NCI-H524 (cell line): ENCODE measurements at regions not wholly inside any gene's neighbourhood (a gene's known extent, or its start where the extent isn't known, plus 50 kb on each side); places are given as distances from the start of the nearest gene placed in this dataset.
A peak's percentile ranks its signal among the peaks of the same experiment; 100 is the strongest.

Experiments
- DNase-seq, 2 experiments: peaks; one replicate each; lab custom pipeline; 2025; lab: John Stamatoyannopoulos, UW

DNA sequence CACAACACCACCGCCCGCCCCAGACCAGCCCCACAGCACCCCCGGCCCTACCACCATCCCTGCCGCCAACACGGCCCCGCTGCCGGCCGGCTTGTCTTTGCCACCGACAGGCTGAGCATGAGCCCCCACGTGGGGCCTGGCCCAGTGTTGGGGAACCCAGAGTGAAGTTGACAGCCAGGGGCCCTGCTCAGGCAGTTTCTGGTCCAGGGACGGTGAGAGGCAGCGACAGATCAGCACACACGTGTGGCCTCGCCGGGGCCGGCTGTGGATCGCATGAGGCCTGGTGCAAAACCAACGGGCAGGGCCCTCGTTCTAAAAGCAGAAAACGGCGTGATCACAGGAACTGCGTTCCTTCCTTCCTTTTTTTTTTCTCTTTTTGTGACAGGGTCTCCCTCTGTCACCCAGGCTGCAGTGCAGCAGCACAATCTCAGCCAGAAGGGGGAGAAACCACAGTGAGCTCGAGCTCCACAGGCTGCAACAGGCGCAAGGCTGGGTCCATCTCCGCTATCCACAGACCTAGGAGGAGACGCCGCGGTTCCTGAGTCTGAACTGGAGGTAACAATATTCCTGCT, 50.5 kb upstream of the FBRSL1 start:
- DNase-seq = no peak

DNA sequence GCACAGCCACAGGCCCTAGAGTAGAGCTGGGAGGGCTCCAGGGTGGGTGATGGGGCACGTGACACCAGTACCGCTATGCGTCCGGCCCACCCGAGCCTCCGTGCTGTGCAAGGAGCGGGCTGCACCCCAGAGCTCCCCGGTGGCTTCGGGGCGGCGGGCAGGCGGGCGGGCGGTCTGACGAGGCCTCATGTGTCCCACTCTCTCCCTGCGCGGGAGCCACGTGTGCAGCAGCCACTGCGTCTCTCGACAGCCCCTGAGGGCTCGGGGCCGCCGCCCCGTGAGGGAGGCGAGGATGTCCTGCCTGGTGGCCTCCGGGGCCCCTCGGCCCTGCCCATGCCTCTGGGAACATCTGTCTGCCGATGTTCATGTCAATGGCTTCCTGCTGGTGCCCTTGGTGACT, 51.2 kb upstream of the FBRSL1 start:
- no peak for DNase-seq

DNA sequence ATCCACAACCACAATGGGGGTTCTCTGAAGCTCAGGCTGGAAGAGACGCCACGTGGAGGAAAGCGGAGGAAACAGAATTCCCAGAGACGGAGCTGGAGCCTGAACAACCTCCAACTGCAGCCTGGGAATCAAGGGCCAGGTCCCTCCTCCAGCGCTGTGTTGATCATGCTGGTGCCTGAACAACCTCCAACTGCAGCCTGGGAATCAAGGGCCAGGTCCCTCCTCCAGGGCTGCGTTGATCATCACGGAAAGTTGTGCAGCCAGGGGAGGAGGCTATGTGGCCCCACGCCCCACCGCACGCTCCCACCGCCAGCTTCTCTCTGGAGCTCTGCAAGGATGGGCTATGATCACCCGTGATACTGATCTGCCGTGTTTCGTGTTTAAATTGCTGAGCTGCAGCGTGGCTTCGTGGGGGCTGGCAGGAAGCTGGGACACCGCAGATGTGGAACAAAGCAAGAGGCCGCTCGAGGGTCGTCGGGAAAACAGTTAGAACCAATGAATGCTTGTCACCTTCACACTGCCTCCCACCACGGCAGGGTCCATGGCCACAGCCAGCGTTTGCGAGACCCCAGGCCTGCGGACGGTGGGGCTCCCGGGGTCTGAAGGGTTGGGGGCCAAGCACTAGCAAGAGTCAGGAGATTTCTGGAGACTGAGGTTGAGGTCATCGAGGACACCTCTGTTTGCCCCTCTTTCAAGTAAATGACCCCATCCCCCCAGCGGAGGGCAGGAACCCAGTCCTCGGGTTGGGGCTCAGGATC, 51.8 kb upstream of the FBRSL1 start:
- DNase-seq = no peak

DNA sequence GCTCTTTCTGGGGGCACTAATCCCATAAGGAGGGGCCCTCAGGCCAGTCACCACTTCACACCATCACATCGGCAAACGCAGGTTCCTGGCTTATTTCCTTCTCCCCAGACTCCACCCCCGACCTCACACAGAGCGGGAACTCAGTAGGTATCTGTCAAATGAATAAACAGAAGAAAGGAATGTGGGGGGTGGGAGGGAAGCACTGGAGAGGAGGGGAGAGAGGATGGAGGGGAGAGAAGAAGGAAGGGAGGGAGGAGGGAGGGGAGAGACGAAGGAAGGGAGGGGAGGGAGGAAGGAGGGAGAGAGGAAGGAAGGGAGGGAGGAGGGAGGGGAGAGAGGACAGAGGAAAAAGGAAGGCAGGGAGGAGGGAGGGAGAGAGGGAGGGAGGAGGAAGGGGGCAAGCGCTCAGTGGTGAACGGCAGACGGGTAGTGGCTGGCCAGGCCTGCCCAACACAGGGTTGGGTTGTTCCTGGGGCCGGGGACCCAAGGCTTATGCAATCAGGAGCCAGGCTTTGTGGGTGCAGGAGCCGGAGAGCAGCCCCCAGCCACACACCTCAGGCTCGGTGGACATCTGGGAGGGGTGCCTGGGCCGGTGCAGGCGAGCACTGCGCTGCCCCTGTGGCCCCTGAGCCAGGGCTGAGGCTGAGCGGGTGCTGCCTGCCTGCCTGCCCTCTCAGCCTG, 52.6 kb upstream of the FBRSL1 start:
- no peak for DNase-seq

DNA sequence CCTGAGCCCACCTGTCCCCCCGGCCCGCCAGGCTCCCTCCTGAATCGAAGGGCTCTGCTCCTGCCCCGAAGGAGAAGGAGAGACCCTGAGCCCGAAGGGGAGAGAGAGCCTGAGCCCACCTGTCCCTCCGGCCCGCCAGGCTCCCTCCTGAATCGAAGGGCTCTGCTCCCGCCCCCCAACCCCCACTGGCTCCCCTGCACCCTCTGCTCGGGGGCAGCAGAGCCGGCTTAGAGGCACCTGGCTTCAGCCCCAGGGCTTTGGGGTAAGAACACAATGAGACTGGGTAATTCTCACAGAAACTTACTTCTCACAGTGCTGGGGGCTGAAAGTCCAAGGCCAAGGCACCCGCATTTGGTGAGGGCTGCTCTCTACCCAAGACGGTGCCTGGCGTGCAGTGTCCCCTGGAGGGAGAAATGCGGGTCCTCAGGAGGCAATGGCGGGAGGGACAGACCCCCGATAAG, 53.1 kb upstream of the FBRSL1 start:
- DNase-seq = no peak

DNA sequence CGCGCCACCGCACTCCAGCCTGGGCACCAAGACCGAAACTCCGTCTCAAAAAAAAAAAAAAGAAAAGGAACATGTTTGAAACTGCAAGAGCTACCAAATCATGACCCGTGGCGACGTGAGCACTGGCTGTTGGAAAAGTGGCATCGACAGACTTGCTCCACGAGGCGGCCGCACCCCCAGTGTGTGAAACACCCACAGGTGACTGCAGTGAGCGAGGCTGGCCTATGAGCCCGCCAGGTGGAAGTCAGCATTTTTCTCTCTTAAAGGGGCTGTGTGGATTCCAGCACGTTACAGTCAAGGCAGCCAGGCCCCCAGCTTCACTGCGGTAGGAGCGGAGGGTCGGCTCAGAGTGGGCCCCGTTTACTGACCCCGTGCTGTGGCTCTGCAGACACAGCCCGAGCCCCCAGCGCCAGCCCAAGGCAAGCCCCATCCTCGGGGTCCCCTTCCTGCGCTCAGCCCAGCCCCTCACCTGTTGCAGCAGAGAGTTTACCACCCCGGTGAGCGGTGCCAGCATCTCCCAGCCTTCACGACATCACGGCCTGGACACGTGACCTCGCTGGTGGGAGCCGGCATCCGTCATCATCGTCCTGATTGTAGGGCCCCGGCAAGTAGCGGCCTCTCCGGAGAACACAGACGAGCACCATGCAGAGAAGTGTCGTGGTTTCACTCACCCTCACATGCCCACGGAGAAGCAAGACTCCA, 54.3 kb upstream of the FBRSL1 start:
- no peak for DNase-seq

DNA sequence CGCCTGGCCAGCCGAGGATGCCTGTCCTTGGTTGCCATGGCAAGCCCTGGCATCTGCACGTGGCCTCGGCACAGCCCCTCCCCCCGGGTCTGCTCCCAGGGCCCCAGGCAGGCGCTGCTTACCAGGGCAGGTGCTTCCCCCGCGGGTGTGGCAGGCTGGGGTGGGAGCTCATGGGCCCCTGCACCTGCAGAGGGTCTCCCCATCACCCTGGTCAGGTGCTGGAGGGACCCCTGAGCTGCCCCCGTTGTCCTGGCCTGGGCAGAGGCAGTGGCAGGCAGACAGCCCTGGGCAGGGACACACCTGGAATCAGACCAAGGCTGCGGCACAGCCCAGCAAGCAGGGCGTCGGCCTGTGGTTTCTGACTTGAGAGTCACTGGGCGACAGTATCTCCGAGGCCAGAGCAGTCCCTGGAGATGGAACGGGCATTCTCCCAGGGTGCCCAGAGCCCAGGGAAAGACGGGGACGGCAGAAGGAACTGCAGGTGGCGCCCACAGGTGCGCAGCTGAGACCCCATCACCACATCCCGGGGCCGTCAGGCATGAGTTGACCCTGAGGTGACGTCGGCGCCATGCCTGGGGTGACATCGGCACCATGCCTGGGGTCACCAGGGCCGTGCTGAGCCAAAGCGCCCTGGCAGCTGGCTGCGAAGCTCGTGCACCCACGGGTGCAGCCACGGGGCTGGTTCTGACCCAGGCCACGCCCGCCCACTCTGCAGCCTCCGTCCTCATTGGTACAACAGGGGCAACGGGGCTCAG, 56.1 kb upstream of the FBRSL1 start:
- peak in 1 of 2 experiments; percentile 15 for DNase-seq

DNA sequence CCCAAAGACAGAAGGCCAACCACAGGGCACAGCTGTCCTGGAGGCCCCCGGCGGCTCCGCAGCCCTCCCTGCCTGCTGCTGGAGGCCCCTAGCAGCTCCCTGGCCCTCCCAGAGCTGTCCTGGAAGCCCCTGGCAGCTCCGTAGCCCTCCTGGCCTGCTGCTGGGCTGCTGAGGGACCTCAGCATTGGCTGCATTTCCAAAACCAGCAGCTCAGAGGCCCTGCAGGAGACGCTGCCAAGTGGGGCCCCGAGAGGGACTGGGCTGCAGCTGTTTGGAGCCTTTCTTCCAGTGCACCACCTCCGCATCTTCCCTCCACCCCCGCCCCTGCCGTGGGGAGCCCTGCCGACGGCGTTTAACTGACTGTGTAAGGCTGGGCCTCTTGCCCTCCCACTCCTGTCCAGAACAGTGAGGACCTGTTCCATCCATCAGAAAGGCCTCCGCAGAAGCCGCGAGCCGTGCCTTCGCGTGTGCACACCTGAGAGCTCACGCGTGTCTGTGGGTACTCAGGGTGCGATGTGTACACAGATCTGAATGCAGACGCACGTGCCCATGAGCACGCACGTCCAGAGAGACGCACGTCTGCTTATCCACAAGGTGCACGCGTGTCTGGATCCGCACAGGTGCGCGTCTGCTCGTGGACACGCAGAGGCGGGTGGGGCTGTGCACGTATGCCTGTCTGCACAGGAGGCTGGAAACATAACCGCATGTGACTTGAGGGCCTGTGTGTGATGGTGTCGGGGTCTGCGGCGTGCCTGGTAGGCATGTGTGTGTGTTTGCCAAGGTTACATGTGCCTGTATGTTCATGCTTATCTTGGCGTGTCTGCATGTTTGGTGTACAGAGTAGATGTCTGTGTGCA, 57.0 kb upstream of the FBRSL1 start:
- DNase-seq = no peak

DNA sequence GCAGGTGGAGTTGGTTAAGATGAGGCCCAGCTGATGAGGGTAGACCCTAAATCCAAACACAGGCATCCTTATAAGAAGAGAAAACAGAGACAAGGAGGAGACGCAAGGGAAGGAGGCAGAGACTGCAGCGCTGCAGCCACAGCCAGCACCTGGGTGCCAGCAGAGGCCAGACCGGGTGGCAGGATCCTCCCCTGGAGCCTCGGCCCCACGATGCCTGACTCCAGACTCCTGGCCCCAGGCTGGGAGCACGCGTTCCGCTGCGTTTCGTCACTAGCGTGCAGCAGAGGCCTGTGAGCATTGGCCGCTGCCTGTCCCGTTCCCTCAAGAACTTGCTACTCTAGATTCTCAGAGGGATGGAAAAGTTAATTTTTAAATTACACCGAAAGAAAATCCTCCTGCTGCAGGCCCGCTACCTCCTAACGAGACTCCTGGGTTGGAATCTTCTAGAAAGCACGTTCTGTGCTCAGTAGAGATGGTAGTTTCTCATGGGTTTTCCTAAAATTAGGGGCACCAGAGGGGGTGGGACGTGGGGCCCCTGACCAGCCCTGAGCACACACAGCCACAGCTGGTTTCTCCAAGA, 57.7 kb upstream of the FBRSL1 start:
- DNase-seq = no peak

DNA sequence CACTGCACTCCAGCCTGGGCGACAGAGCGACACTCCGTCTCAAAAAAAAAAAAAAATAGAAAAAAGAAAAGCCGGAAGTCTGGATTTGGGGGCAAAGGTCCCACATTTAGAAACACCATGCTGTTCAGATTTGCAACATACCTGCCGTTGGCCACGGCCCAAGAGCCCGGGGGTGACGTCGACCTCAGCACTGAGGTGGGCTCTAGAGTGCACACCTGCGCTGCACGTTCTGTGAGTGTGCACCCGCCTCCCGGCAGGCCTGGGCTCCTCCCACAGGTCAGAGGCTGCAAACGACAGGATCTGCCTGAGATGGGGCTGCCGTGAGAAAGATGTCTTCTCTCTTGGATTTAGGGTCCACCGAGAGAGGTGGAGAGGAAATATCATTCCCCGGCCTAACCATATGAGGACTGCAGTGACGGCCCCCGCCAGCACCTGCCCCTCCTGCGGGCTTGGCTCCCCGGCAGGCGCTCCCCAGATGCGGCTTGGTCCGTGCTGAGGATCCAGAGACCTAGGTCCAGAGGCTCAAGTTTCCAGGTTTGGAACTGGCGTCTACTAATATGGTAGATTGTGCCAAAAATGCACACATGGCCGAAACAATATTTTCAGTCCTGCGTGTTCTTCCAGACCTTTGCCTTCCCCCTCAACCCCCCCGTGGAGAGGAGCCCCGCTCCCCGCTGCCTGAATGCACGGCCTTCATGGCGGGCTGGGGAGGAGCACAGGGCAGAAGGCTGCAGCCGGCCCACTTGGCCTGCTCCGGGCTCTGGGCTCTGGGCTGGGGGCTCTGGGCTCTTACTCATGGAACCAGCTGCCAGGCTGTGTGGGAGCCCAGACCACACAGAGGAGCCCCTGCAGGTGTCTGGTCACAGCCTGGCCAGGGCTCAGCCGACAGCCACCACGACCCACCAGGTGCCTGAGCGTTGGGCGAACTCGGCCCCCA, 58.8 kb upstream of the FBRSL1 start:
- DNase-seq = no peak

DNA sequence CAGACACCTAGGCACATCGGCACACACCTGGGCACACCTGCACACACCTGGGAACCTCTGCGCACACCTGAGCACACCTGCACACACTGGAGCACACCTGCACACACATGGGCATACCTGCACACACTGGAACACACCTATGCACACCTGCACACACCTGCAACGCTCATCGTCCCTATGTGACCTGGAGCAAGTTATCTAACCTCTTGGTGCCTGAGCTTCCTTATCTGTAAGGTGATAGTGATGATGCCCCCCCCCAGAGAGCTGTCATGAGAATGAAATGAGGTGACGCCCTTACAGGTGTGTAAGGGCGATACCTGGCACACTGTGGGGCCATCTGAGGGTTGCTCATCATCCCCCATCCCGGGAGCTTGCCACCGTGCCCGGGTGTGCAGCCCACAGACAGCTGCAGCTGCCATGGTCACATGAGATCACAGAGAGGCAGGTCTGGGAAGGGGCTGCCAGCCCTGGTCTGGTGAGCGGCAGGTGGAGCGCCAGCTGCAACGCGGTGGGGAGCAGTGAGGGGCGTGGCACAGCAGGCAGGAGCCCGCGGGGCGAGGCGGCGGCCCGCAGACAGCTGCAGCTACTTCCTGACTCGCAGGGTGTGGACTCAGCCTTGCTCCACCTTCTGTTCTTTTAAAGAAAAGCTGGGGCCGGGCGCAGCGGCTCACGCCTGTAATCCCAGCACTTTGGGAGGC, 59.9 kb upstream of the FBRSL1 start:
- DNase-seq = peak; percentile 91 to 96

DNA sequence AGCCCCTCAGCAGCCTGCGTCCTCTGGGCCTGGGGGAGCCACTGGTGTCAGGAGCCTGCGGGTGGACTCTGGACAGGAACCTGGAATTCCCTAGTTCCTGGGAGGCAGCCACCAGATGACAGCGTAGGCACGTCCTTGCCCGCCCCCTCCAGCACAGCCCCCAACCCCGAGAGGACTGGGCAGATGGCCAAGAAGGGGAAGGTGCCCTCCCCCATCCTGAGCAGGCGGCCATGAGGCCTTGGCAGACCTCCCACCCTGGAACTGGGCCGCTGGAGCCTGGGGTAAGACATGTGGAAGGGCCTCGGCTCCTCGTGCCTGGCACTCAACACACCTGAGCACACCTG, 60.4 kb upstream of the FBRSL1 start:
- peak; percentile 69 to 88 for DNase-seq

DNA sequence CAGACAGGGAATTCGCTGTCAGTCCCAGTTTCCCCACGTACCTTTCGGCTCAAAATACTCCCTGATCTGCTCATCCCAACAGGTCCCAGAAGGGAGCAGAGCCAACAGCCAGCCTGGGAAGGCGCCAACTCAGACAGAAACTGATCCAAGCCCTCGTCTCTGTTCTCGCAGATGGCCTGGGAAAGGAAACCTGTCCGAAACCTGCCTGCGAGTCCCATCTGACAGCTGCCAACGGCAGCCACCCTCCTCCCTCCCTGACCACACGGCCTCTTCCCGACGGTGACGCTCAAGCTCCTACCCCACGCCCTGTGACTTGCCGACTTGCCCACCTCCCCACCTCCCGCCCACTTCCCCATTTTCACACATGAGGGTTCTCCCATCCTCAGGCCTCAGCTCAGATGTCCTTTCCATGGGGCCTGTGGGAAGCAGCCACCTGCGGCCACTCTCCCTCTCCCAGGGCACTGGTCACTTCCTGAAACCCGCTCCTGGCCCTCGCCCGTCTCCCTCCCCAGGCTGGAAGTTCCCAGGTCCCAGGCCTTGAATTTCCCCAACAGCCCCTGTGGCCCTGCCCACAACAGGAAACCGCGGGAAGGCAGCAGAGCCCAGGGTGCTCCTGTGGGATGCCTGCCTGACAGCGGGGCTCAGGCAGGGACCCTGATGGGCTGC, 60.9 kb upstream of the FBRSL1 start:
- DNase-seq = peak; percentile 50 to 60

DNA sequence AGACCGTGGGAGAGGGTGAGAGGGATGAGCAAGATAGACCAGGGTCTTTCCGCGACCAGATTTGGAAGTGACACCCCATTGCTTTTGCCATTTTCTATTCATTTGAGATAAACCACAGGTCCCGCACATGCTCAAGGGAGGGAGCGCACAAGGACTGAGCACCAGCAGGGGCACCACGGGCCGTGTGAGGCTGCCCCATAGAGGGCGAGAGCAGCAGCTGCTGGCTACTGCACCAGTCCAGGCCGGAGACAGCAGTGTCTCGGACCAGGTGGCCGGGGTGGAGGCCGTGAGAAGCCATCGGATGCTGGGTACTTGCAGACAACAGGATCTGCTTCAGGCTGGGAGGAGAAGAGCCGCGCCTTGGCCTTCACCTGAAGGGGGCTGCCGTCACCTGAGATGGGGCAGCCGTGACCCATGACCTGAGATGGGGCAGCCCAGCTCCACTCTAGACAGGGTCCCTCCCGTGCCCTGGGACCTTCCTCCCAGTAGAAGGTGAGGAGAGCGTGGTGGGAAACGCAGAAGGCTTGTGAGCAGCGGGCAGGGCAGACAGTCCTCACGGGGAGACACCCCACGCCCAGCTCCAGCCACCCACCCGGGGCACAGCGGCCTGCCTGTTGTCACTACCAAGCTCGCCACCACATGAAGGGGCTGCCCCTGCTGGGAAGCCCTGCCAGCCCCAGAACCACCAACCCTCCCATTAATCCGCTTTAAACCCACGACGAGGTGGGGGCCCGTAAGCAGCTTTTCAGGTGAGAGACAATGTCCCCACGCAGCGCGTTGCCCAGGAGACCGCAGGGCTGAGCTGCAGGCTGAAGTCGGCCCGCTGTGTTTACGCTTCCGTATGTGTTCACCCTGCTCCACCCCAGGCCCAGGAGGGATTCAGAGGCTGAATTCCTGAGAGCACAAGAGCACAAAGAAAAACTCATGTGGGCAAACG, 61.7 kb upstream of the FBRSL1 start:
- DNase-seq = peak; percentile 50 to 60

DNA sequence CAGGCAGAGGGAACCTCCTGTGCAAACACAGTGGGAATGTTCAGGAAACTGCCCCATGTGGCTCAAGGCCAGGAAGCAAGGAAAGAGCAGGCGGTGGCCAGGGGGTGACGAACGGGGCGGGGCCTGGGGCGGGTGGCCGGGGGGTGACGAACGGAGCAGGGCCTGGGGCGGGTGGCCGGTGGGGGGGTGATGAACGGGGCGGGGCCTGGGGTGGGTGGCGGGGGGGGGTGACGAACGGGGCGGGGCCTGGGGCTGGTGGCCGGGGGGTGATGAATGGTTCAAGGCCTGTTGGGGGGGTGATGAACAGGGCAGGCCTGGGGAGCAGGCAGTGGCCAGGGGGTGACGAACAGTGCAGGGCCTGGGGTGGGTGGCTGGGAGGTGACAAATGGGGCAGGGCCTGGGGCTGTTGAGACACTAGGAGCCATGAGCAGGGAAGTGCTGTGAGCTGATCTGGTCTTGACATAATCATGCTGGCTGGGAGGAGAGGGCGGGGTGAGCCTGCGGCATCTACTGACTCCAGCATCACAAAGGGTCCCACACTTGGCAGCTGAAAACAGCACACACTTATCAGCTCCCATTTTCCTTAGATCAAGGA, 62.7 kb upstream of the FBRSL1 start:
- DNase-seq = no peak

DNA sequence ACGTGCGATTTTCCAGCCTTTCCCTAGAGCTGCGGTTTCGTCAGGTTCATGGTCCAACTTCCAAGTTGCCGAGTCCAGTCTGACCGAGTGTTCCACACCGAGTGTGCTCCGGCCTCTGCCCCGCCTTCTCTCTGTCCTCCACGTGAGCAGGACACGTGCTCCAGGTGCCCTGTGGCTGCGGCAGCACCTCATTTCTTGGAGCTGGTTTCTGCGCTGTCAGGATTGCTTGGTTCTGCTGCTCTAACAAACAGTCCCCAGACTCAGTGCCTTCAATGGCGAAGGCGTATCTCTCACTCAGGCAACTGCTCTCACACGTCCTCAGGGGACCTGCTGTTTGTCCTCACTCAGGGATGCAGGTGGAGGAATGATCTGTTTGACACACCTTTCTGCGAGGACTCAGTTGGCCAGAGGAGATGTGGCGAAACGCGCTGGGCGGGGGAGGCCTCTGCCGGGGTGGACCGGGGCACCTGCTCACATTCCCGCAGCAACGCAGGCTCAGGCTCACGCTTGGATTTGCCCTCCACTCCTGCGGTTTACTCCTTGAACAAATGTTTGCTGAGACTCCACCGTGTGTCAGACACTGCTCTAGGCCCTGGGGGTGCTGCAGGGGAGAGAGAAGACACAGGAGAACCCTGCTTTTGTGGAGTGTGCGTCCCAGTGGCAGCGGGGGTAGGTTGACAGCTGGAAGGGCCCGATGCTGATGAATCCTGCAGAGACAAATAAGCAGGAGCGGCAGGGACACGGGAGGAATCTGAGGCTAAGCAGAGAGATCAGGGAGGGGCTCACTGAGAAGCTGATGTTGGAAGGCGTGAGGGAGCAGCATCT, 63.4 kb upstream of the FBRSL1 start:
- DNase-seq = no peak
